HFFc6 (cell line): ENCODE measurements at regions not wholly inside any gene's neighbourhood (a gene's known extent, or its start where the extent isn't known, plus 50 kb on each side); places are given as distances from the start of the nearest gene placed in this dataset.
A peak's percentile ranks its signal among the peaks of the same experiment; 100 is the strongest.

Experiments
- DNase-seq: peaks from one replicate; pipeline ENCODE4 v3.0.0-alpha.2; 2018
- H3K27ac Mint-ChIP-seq: 2 replicates; pipeline ENCODE4 v1.8.0; 2020; ENCODE audit warnings: mild to moderate bottlenecking, mixed read lengths
- H3K27me3 Mint-ChIP-seq: 2 replicates; pipeline ENCODE4 v1.8.0; 2021; ENCODE audit warnings: mild to moderate bottlenecking, moderate library complexity, mixed read lengths; ENCODE audit not compliant: insufficient read depth
- H3K36me3 Mint-ChIP-seq: 2 replicates; pipeline ENCODE4 v1.8.0; 2021; ENCODE audit warnings: low read depth, mixed read lengths
- H3K4me1 Mint-ChIP-seq: 2 replicates; pipeline ENCODE4 v1.8.0; 2020; ENCODE audit warnings: low read depth, mixed read lengths
- H3K4me3 Mint-ChIP-seq: 2 replicates; pipeline ENCODE4 v1.8.0; 2020; ENCODE audit warnings: mild to moderate bottlenecking, moderate library complexity, mixed read lengths
- H3K9me3 Mint-ChIP-seq: 2 replicates; pipeline ENCODE4 v1.8.0; 2020; ENCODE audit warnings: mild to moderate bottlenecking, mixed read lengths
- TF ChIP-seq, protein P1 (sequence below): fragments of 200-600 bp; sonication (generic); IDR thresholded peaks from 2 replicates; pipeline ENCODE4 v1.5.0; 2021; ENCODE audit warnings: antibody characterized with exemption, mild to moderate bottlenecking

DNA sequence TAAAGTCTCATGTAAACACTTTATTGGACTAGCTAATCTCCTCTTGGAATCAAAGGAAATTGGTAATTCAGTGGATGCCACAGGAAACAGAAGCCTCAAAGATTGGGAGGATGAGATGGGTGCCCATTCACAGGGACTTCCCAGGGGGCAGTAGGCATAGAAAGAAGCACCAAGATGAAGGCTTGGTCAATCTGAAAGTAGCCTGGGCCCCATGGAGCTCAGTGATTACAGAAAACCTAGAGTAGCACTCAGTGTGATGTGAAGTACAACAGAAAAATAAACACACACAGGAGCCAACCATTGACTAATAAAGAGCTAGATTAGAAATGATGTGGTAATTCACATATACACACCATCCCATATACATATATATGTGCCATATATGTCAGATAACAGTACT, 560.6 kb downstream of the TBC1D4 start:
- no peak overlapping the region for H3K4me3 Mint-ChIP-seq
- peaks cover 3% of the 10 kb centered on the region for H3K27me3 Mint-ChIP-seq
- TF ChIP-seq, protein P1, sequence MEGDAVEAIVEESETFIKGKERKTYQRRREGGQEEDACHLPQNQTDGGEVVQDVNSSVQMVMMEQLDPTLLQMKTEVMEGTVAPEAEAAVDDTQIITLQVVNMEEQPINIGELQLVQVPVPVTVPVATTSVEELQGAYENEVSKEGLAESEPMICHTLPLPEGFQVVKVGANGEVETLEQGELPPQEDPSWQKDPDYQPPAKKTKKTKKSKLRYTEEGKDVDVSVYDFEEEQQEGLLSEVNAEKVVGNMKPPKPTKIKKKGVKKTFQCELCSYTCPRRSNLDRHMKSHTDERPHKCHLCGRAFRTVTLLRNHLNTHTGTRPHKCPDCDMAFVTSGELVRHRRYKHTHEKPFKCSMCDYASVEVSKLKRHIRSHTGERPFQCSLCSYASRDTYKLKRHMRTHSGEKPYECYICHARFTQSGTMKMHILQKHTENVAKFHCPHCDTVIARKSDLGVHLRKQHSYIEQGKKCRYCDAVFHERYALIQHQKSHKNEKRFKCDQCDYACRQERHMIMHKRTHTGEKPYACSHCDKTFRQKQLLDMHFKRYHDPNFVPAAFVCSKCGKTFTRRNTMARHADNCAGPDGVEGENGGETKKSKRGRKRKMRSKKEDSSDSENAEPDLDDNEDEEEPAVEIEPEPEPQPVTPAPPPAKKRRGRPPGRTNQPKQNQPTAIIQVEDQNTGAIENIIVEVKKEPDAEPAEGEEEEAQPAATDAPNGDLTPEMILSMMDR: no peak
- no peak for DNase-seq
- H3K9me3 Mint-ChIP-seq: no peaks in the 10 kb centered on the region; the same call in 1 of the 2 replicates
- H3K36me3 Mint-ChIP-seq: no peaks in the 10 kb centered on the region
- no peak overlapping the region for H3K27ac Mint-ChIP-seq
- peaks cover 6% of the 10 kb centered on the region; the same call in 1 of the 2 replicates for H3K4me1 Mint-ChIP-seq

DNA sequence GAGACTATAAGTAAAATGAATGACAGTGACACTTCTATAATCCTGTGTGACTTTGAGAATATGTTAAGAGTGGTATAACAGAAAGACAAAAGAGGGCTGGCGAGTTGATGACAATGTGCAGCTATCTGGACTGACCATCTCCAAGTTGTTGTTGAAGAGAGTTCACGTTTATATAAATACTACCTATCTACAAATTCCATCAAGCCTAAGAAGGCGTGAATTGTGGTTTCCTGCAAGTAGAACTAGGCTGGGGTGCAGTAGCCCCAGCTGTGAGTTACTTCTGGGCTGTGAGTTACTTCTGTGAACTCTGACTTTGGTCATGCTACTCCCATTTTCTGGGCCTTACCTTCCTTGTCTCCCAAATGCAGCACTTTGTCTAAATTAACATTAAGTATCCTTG, 561.0 kb downstream of the TBC1D4 start:
- Mint-ChIP-seq H3K27ac (no peak overlapping the region), H3K27me3 (peaks cover 3% of the 10 kb centered on the region), H3K4me1 (peaks cover 6% of the 10 kb centered on the region; the same call in 1 of the 2 replicates), H3K4me3 (no peak overlapping the region), H3K36me3 (no peaks in the 10 kb centered on the region), H3K9me3 (no peaks in the 10 kb centered on the region; the same call in 1 of the 2 replicates)
- TF ChIP-seq, protein P1: no peak
- DNase-seq: peak; percentile 9

DNA sequence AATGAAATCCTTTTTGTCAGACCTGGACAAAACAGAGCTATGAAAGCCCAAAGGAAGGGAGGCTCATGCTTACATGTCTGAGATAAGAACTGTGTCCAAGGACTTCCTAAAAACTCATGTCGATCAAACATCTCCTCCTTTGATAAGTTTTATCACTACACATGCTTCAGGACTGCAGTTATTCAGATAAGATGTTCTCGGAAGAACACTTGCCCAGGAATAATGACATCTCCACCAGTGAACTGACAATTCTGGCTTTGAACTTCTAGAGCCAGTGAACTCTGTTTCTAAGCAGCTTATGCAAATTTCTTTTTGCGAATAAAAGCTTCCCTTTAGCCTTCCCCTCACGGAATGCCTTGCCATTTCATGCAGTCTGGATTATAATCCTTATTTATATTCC, 561.6 kb downstream of the TBC1D4 start:
- no peak for DNase-seq
- peaks cover 6% of the 10 kb centered on the region; the same call in 1 of the 2 replicates for H3K4me1 Mint-ChIP-seq
- H3K27me3 Mint-ChIP-seq: peaks cover 3% of the 10 kb centered on the region
- no peak overlapping the region for H3K27ac Mint-ChIP-seq
- no peaks in the 10 kb centered on the region; the same call in 1 of the 2 replicates for H3K9me3 Mint-ChIP-seq
- H3K36me3 Mint-ChIP-seq: no peaks in the 10 kb centered on the region
- TF ChIP-seq, protein P1: no peak
- H3K4me3 Mint-ChIP-seq: no peak overlapping the region

DNA sequence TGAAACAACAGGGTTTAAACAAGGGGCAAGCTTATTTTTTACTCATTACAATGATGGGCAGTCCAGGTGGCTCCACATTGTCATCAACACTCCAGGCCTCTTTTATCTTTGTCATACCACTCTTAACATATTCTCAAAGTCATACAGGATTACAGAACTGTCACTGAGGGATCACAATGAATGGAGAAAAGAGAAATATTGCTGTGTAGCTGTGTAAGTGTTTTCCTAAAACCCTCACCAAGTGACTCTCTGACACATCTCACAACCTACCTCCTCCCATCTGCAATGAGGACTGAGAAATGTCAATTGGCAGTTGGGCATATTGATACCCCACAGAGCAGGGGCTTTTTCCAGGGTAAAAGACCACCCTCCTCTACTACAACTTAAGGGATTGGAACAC, 562.1 kb downstream of the TBC1D4 start:
- Mint-ChIP-seq H3K36me3 (no peaks in the 10 kb centered on the region), H3K27me3 (peaks cover 3% of the 10 kb centered on the region), H3K9me3 (no peaks in the 10 kb centered on the region; the same call in 1 of the 2 replicates), H3K27ac (no peak overlapping the region), H3K4me1 (peaks cover 6% of the 10 kb centered on the region; the same call in 1 of the 2 replicates), H3K4me3 (no peak overlapping the region)
- no peak for DNase-seq
- TF ChIP-seq, protein P1: no peak

DNA sequence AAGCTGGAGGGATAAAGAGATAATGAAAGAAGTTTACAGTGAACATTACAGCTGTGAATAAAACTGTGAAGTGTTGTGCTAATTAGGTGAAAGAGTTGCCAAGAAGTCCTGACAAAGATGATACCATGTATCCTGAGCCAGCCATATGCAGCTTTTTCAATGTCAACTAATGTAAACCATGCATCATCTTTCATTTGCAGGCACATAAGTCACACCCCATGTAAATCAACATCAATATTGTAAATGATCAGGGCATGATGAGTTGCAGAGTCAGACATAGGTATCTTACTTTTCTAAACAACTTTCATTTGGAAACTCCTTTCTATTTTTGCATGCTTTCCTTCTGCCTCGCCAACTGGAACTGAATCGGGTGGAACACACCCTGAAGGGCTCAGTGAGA, 569.1 kb downstream of the TBC1D4 start:
- H3K27ac Mint-ChIP-seq: no peak overlapping the region
- H3K4me1 Mint-ChIP-seq: no peaks in the 10 kb centered on the region
- H3K9me3 Mint-ChIP-seq: no peaks in the 10 kb centered on the region
- no peak for DNase-seq
- no peaks in the 10 kb centered on the region for H3K36me3 Mint-ChIP-seq
- peaks cover 3% of the 10 kb centered on the region; the same call in 1 of the 2 replicates for H3K27me3 Mint-ChIP-seq
- TF ChIP-seq, protein P1: no peak
- no peak overlapping the region for H3K4me3 Mint-ChIP-seq

DNA sequence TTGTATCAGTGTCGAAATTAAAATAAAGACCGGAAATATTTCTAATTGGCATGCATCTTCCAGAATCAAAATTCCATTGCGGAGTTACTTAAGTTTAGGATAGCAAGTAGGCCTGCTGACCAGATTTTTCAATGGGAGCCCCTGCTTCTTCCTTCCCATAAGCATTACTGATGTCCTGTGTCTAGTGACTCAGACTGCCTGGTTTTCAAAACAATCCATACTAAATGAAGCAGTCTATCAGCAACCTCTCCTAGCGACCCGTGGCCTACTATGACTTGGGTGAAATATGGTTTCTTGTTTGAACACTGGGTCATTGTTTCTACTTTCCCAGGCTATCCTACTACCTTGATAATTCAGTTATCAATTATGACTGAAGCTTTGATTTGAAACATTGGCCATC, 571.6 kb downstream of the TBC1D4 start:
- TF ChIP-seq, protein P1: no peak
- no peaks in the 10 kb centered on the region for H3K36me3 Mint-ChIP-seq
- no peaks in the 10 kb centered on the region for H3K9me3 Mint-ChIP-seq
- H3K27me3 Mint-ChIP-seq: peaks cover 3% of the 10 kb centered on the region; the same call in 1 of the 2 replicates
- no peak for DNase-seq
- no peaks in the 10 kb centered on the region for H3K4me1 Mint-ChIP-seq
- no peak overlapping the region for H3K4me3 Mint-ChIP-seq
- no peak overlapping the region for H3K27ac Mint-ChIP-seq
